GM12878 (cell line): ENCODE measurements at regions not wholly inside any gene's neighbourhood (a gene's known extent, or its start where the extent isn't known, plus 50 kb on each side); places are given as distances from the start of the nearest gene placed in this dataset.

Experiments
- ATAC-seq: fragments of 200-7000 bp; cut with Tn5 transposase; 3 replicates; pipeline ENCODE4 v1.9.1; 2020; ENCODE audit warnings: mild to moderate bottlenecking, moderate library complexity
- BruUV-seq: library from RNA; stranded (reverse); fragments of 400-500 nt; replicated peaks from 2 replicates; lab custom pipeline; 2021; lab: Mats Ljungman, UMichigan
- CTCF ChIA-PET: fragments of 300-600 bp; sonication (Branson Sonifier 250); formaldehyde crosslinking; extraction: SDS; loops from one replicate; lab custom pipeline; 2021; ENCODE audit warnings: inconsistent platforms; lab: Yijun Ruan, JAX
- POLR2A ChIA-PET: fragments of 350-600 bp; formaldehyde crosslinking; extraction: SDS; loops from one replicate; lab custom pipeline; 2021; ENCODE audit warnings: inconsistent platforms; lab: Charles Lee
- RAD21 ChIA-PET: fragments of 300-600 bp; sonication (Branson Sonifier 250); formaldehyde crosslinking; loops from one replicate; lab custom pipeline; 2023; ENCODE audit warnings: antibody characterized with exemption; ENCODE audit not compliant: unreplicated experiment; lab: Charles Lee
- SMC1A ChIA-PET: fragments of 300-600 bp; sonication (Branson Sonifier 250); formaldehyde crosslinking; loops from one replicate; lab custom pipeline; 2023; ENCODE audit not compliant: unreplicated experiment, uncharacterized antibody; lab: Charles Lee
- DNase-seq: peaks from one replicate; pipeline ENCODE4 v3.0.0-alpha.2; 2011; ENCODE audit warnings: low read depth, low spot score
- FAIRE-seq: peaks from 3 replicates; lab custom pipeline; 2011; peaks lifted over from hg19 to GRCh38; lab: Jason Lieb, UNC
- H2AFZ ChIP-seq: 2 replicates; pipeline ENCODE4 v1.6.0; 2011; ENCODE audit warnings: low read depth, low read length, control low read depth; ENCODE audit not compliant: control insufficient read depth
- H3K27ac ChIP-seq: 2 replicates; pipeline ENCODE4 v1.5.1; 2011; ENCODE audit warnings: control low read depth; ENCODE audit not compliant: control insufficient read depth, insufficient read depth
- H3K27me3 ChIP-seq, 2 experiments: replicated peaks in 1 of 2; 2 replicates each; pipeline versions ENCODE4 v1.6.0 to v1.6.1; 2011; ENCODE audit warnings: low read length in 1 of 2; ENCODE audit not compliant: control insufficient read depth in 2 of 2, insufficient read depth in 2 of 2
- H3K36me3 ChIP-seq, 2 experiments: 2 replicates each; pipeline ENCODE4 v1.5.1; 2011; ENCODE audit warnings: low read length in 1 of 2; ENCODE audit not compliant: control insufficient read depth in 2 of 2, insufficient read depth in 2 of 2
- H3K4me1 ChIP-seq: 2 replicates; pipeline ENCODE4 v1.6.1; 2011; ENCODE audit warnings: mild to moderate bottlenecking, low read length, moderate library complexity, mixed read lengths; ENCODE audit not compliant: control insufficient read depth, insufficient read depth
- H3K4me2 ChIP-seq: 2 replicates; pipeline ENCODE4 v1.6.0; 2011; ENCODE audit warnings: control low read depth; ENCODE audit not compliant: control insufficient read depth, insufficient read depth
- H3K4me3 ChIP-seq: fragments of 200-600 bp; sonication (generic); 2 replicates; pipeline ENCODE4 v1.5.1; 2016
- H3K79me2 ChIP-seq: 2 replicates; pipeline ENCODE4 v1.6.0; 2011; ENCODE audit warnings: low read length; ENCODE audit not compliant: control insufficient read depth, insufficient read depth
- H3K9ac ChIP-seq: 2 replicates; pipeline ENCODE4 v1.8.0; 2011; ENCODE audit warnings: low read length, control low read depth, mixed read lengths; ENCODE audit not compliant: control insufficient read depth, insufficient read depth
- H3K9me3 ChIP-seq: replicated peaks from 3 replicates; pipeline ENCODE4 v1.5.1; 2011; ENCODE audit warnings: mild to moderate bottlenecking, low read length; ENCODE audit not compliant: control insufficient read depth, insufficient read depth
- H4K20me1 ChIP-seq: 2 replicates; pipeline ENCODE4 v1.6.0; 2011; ENCODE audit not compliant: control insufficient read depth, insufficient read depth
- BRCA1 ChIP-seq: IDR thresholded peaks from 2 replicates; pipeline ENCODE4 v1.6.1; 2011; ENCODE audit warnings: low read depth, low read length, improper control_type of control experiment
- CHD4 ChIP-seq: fragments of 200-600 bp; sonication (generic); IDR thresholded peaks from 2 replicates; pipeline ENCODE4 v1.6.1; 2016; ENCODE audit warnings: mild to moderate bottlenecking
- ETV6 ChIP-seq, 2 experiments: fragments of 450-650 bp in 1 of 2; IDR thresholded peaks in 1 of 2; conservative IDR thresholded peaks in 1 of 2; 2 replicates each; pipeline ENCODE4 v1.6.1; 2014; ENCODE audit warnings: antibody characterized with exemption in 1 of 2, borderline replicate concordance in 1 of 2, low read depth in 1 of 2, mild to moderate bottlenecking in 1 of 2, moderate library complexity in 1 of 2
- FOXK2 ChIP-seq: fragments of 450-650 bp; IDR thresholded peaks from 2 replicates; pipeline ENCODE4 v1.6.1; 2017; ENCODE audit warnings: mild to moderate bottlenecking, moderate library complexity
- JUND ChIP-seq: IDR thresholded peaks from 2 replicates; pipeline ENCODE4 v1.6.1; 2012; ENCODE audit warnings: low read depth, mild to moderate bottlenecking, low read length, improper control_type of control experiment, moderate library complexity
- KDM1A ChIP-seq: fragments of 200-600 bp; sonication (generic); IDR thresholded peaks from 2 replicates; pipeline ENCODE4 v1.6.1; 2016; ENCODE audit warnings: borderline replicate concordance
- LARP7 ChIP-seq: fragments of 450-650 bp; IDR thresholded peaks from 2 replicates; pipeline ENCODE4 v1.6.1; 2017; ENCODE audit warnings: mild to moderate bottlenecking
- MEF2B ChIP-seq: fragments of 450-650 bp; IDR thresholded peaks from 2 replicates; pipeline ENCODE4 v1.6.1; 2018; ENCODE audit warnings: mild to moderate bottlenecking, moderate library complexity; ENCODE audit not compliant: partially characterized antibody, poor library complexity, severe bottlenecking
- NFIC ChIP-seq: IDR thresholded peaks from 2 replicates; pipeline ENCODE4 v1.6.1; 2012; ENCODE audit warnings: low read depth, mild to moderate bottlenecking, inconsistent platforms, low read length, moderate library complexity
- NRF1 ChIP-seq: conservative IDR thresholded peaks from 2 replicates; pipeline ENCODE4 v1.6.1; 2011; ENCODE audit warnings: mild to moderate bottlenecking, low read depth, low read length, improper control_type of control experiment
- PML ChIP-seq: IDR thresholded peaks from 2 replicates; pipeline ENCODE4 v1.6.1; 2012; ENCODE audit warnings: low read length, inconsistent platforms
- SMAD1 ChIP-seq: fragments of 450-650 bp; IDR thresholded peaks from 2 replicates; pipeline ENCODE4 v1.6.1; 2018; ENCODE audit warnings: mild to moderate bottlenecking, low read depth; ENCODE audit not compliant: partially characterized antibody
- STAT1 ChIP-seq: fragments of 450-650 bp; conservative IDR thresholded peaks from 2 replicates; pipeline ENCODE4 v1.6.1; 2014; ENCODE audit warnings: antibody characterized with exemption, mild to moderate bottlenecking
- TARDBP ChIP-seq: IDR thresholded peaks from 2 replicates; pipeline ENCODE4 v1.6.1; 2016; ENCODE audit warnings: borderline replicate concordance
- WGBS: methylation state at CpG from one replicate; pipeline ENCODE4 v1.1.6; 2016; ENCODE audit warnings: low lambda C conversion rate; ENCODE audit not compliant: insufficient replicate concordance, insufficient coverage; ENCODE audit errors: missing lambda C conversion rate; 5-methylcytosine and 5-hydroxymethylcytosine counted together
- in situ Hi-C: fragments of 300-500 bp; cut with MboI; formaldehyde crosslinking; loops from 9 replicates; pipeline ENCODE4 v1.14.3; 2018; ENCODE audit warnings: mixed read lengths
- intact Hi-C: fragments of 100-400 bp; cut with micrococcal nuclease; formaldehyde crosslinking; loops from one replicate; pipeline ENCODE4 v1.14.2; 2022; ENCODE audit not compliant: unreplicated experiment
- TF ChIP-seq, protein P1 (sequence below): fragments of 450-650 bp; IDR thresholded peaks from 2 replicates; pipeline ENCODE4 v1.6.1; 2017; ENCODE audit warnings: borderline replicate concordance
- TF ChIP-seq, protein P2 (sequence below), 3 experiments: IDR thresholded peaks in 2 of 3; conservative IDR thresholded peaks in 1 of 3; 2 replicates each; pipeline ENCODE4 v1.5.1; 2011; ENCODE audit warnings: low read depth in 3 of 3, low read length in 3 of 3, mild to moderate bottlenecking in 3 of 3, control low read depth in 2 of 3, moderate library complexity in 2 of 3, inconsistent platforms in 1 of 3, mixed read lengths in 1 of 3; ENCODE audit not compliant: control insufficient read depth in 2 of 3, insufficient read depth in 1 of 3; ENCODE audit errors: extremely low read depth in 1 of 3
- TF ChIP-seq, protein P3 (sequence below): IDR thresholded peaks from 2 replicates; pipeline ENCODE4 v1.6.1; 2012; ENCODE audit warnings: low read depth, low read length, improper control_type of control experiment
- TF ChIP-seq, protein P4 (sequence below): IDR thresholded peaks from 2 replicates; pipeline ENCODE4 v1.6.1; 2011; ENCODE audit warnings: borderline replicate concordance, low read depth, mild to moderate bottlenecking, moderate library complexity, mixed read lengths, low read length; ENCODE audit not compliant: insufficient read depth; ENCODE audit errors: extremely low read length

DNA sequence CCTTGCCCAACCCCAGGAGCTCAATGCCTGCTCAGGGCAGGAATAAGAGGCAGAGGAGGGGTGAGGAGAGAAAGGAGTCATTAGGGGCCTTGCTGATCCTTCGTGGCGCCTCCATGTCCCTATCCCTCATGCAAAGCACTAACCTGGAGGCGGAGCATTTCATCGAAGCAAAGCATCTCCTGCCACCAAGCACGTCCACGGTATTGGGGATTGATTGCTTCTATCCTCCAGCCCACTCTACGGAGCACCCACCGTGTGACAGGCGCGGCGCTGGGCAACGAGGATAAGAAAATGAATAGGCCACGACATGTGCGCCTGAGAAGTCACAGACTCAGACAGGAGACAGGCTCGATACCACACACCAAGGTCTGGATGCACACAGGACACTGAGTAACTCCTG, 67.0 kb downstream of the IGLL1 start:
- POLR2A ChIA-PET: no interaction called here
- DNase-seq (no peak), FAIRE-seq (no peak), ATAC-seq (no peak)
- SMC1A ChIA-PET: no interaction called here
- TF ChIP-seq ETV6 (conservative IDR thresholded peaks at IDR 0.05 in 1 of 2, IDR thresholded peaks at IDR 0.05 in 1 of 2; ENCODE audit: borderline replicate concordance in 1 of 2, low read depth in 1 of 2) (no peak), MEF2B (no peak), KDM1A (no peak), NRF1 (no peak), BRCA1 (no peak), NFIC (no peak), FOXK2 (no peak), SMAD1 (no peak), JUND (no peak), CHD4 (no peak), PML (no peak), LARP7 (no peak), STAT1 (no peak), TARDBP (no peak)
- TF ChIP-seq, protein P1, sequence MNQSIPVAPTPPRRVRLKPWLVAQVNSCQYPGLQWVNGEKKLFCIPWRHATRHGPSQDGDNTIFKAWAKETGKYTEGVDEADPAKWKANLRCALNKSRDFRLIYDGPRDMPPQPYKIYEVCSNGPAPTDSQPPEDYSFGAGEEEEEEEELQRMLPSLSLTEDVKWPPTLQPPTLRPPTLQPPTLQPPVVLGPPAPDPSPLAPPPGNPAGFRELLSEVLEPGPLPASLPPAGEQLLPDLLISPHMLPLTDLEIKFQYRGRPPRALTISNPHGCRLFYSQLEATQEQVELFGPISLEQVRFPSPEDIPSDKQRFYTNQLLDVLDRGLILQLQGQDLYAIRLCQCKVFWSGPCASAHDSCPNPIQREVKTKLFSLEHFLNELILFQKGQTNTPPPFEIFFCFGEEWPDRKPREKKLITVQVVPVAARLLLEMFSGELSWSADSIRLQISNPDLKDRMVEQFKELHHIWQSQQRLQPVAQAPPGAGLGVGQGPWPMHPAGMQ: no peak
- TF ChIP-seq, protein P2, sequence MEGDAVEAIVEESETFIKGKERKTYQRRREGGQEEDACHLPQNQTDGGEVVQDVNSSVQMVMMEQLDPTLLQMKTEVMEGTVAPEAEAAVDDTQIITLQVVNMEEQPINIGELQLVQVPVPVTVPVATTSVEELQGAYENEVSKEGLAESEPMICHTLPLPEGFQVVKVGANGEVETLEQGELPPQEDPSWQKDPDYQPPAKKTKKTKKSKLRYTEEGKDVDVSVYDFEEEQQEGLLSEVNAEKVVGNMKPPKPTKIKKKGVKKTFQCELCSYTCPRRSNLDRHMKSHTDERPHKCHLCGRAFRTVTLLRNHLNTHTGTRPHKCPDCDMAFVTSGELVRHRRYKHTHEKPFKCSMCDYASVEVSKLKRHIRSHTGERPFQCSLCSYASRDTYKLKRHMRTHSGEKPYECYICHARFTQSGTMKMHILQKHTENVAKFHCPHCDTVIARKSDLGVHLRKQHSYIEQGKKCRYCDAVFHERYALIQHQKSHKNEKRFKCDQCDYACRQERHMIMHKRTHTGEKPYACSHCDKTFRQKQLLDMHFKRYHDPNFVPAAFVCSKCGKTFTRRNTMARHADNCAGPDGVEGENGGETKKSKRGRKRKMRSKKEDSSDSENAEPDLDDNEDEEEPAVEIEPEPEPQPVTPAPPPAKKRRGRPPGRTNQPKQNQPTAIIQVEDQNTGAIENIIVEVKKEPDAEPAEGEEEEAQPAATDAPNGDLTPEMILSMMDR (IDR thresholded peaks at IDR 0.05 in 2 of 3, conservative IDR thresholded peaks at IDR 0.05 in 1 of 3; ENCODE audit: control insufficient read depth in 2 of 3, extremely low read depth in 1 of 3, insufficient read depth in 1 of 3, low read depth in 3 of 3, low read length in 3 of 3): no peak
- TF ChIP-seq, protein P3, sequence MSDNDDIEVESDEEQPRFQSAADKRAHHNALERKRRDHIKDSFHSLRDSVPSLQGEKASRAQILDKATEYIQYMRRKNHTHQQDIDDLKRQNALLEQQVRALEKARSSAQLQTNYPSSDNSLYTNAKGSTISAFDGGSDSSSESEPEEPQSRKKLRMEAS: no peak
- TF ChIP-seq, protein P4, sequence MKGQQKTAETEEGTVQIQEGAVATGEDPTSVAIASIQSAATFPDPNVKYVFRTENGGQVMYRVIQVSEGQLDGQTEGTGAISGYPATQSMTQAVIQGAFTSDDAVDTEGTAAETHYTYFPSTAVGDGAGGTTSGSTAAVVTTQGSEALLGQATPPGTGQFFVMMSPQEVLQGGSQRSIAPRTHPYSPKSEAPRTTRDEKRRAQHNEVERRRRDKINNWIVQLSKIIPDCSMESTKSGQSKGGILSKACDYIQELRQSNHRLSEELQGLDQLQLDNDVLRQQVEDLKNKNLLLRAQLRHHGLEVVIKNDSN: no peak
- intact Hi-C loops (no loop called here), in situ Hi-C loops (no loop called here)
- CTCF ChIA-PET: no interaction called here
- Histone ChIP-seq H3K36me3 (no peaks in the 10 kb centered on the region), H2AFZ (no peak overlapping the region), H3K79me2 (no peaks in the 10 kb centered on the region), H3K27ac (no peak overlapping the region), H3K4me2 (no peak overlapping the region), H3K9me3 (no peaks in the 10 kb centered on the region), H3K9ac (no peak overlapping the region), H3K4me1 (no peaks in the 10 kb centered on the region), H3K4me3 (no peak overlapping the region), H4K20me1 (no peaks in the 10 kb centered on the region), H3K27me3 (no peaks in the 10 kb centered on the region)
- no TSS peak for BruUV-seq
- RAD21 ChIA-PET: no interaction called here
- WGBS: 59% methylated on average over 15 of the region's 15 CpGs
